HG03045 (cell line): ENCODE measurements at regions not wholly inside any gene's neighbourhood (a gene's known extent, or its start where the extent isn't known, plus 50 kb on each side); places are given as distances from the start of the nearest gene placed in this dataset.
A peak's percentile ranks its signal among the peaks of the same experiment; 100 is the strongest.
"Not testable (repeated sequence)": the region's sequence is repeated elsewhere in the genome, so short reads cannot be mapped to it uniquely, and the experiment has no call there.

ENCODE experiments used
- ATAC-seq: cut with Tn5 transposase; IDR thresholded peaks from one replicate; pipeline ENCODE4 v1.9.1; 2021; ENCODE audit warnings: mild to moderate bottlenecking, moderate library complexity; ENCODE audit not compliant: unreplicated experiment

- ATAC-seq = no peak
These were observed 119.0 kb downstream of the JRKL start for GRCh38 chr11:96508861-96509260.

- no peak for ATAC-seq
These were observed 131.1 kb downstream of the JRKL start for GRCh38 chr11:96520939-96521338.

GRCh38 chr11:96523656-96524055 is 133.8 kb downstream of the JRKL start:
- no peak for ATAC-seq

- no peak for ATAC-seq
These were observed 134.7 kb downstream of the JRKL start for GRCh38 chr11:96524475-96524874.

- ATAC-seq = no peak
These were observed 140.7 kb downstream of the JRKL start for GRCh38 chr11:96530473-96530872.

- peak; percentile 79 for ATAC-seq
These were observed 148.3 kb downstream of the JRKL start for GRCh38 chr11:96538104-96538503.

DNA sequence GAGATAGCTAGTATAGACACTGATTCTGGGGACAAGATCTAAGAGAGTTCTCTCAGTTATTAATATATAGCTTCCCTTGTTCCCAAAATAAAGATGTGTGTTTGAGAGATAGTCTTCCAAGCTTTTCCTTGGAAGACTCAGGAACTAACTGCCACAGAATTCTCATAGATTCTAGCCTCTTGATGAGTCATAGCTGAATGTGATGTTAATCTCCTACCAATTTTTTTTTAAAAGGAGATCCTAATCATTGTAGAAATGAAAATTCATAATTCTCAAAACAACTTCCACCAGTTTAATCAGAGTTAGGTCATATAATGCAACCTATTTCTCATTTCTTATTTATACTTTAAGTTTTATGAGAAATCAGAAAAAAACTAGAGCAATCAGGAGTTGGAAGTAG is 148.8 kb downstream of the JRKL start:
- ATAC-seq = no peak

GRCh38 chr11:96540875-96541274 is 151.1 kb downstream of the JRKL start:
- ATAC-seq = no peak

DNA sequence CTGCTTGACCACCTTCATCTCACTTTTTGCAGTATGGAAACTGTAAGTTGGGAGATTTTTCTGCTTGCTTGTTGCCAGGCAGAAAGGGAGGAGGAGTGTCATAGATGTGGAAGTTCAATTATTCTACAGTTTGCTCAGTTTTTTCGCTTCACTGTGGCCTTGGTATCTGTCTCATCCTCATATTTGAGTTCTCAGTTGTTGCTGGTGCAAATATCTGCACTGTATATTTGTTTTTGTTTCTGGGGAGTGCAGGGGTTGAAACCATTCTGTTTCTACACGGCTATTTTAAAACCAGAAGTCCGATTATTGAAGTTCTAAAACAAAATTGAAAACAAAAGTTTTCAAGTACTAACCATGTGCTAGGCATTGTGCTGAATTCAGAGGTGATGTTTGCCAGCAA is 153.4 kb downstream of the JRKL start:
- no peak for ATAC-seq

DNA sequence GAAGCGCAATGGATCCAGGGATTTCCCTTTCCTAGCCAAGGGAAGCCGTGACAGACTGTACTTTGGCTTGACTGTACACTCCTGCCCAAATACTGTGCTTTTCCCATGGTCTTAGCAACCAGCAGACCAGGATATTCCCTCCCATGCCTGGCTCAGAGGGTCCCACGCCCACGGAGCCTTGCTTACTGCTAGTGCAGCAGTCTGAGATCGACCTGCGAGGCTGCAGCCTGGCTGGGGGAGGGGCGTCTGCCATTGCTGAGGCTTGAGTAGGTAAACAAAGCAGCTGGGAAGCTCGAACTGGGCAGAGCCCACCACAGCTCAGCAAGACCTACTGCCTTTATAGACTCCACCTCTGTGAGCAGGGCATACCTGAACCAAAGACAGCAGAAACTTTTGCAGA is 155.4 kb downstream of the JRKL start:
- ATAC-seq = not testable (repeated sequence)

DNA sequence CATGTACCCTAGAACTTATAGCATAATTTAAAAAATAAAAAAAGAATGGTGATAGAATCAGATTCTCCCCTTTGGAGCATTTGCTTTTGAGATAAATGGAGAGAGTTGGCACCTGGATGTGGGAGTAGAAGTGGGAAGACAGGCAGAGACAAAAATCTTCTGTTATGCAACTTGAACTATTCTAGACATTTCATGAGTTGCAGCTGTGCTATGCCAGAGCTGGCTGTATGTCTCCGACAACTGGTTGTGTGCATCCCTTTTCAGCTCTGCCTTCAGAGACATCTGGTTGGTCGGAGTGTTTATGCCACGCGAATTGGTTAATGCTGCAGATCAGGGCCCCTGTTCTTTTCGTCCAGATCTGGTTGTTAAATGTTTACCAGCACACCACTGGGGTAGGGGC is 161.3 kb downstream of the JRKL start:
- no peak for ATAC-seq

DNA sequence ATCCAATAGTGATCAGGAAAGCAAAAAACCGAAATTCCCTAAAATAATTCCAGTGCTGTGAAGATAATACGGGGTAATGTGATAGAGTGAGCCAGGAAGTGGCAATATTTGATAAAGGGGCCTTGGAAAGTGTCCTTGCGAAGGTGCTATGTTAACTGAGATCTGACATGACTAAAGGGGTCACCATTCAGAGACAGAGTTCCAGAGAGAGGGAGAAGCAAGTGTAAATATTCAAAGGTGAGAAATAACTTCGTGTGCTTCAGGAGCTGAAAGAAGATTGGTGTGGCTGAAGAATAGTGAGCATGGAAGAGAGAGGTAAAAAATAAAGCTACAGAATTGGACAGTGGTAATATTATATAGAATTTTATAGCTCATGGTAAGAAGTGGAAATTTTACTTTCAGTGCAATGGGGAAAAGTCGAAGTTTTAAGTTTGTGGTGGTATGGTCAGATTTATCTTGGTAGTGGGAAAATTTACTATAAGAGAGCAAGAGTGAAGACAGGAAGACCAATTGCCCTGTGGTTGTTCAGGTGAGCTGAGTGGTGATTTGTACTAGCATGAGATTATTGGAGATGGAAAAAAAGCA is 164.5 kb downstream of the JRKL start:
- ATAC-seq = no peak

DNA sequence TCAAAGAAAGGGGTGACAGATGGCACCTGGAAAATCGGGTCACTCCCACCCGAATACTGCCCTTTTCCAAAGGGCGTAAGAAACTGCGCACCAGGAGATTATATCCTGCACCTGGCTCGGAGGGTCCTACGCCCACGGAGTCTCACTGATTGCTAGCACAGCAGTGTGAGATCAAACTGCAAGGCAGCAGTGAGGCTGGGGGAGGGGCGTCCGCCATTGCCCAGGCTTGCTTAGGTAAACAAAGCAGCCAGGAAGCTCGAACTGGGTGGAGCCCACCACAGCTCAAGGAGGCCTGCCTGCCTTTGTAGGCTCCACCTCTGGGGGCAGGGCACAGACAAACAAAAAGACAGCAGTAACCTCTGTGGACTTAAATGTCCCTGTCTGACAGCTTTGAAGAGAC is 166.0 kb downstream of the JRKL start:
- not testable (repeated sequence) for ATAC-seq

- not testable (repeated sequence) for ATAC-seq
These were observed 170.9 kb downstream of the JRKL start for GRCh38 chr11:96560727-96561126.

DNA sequence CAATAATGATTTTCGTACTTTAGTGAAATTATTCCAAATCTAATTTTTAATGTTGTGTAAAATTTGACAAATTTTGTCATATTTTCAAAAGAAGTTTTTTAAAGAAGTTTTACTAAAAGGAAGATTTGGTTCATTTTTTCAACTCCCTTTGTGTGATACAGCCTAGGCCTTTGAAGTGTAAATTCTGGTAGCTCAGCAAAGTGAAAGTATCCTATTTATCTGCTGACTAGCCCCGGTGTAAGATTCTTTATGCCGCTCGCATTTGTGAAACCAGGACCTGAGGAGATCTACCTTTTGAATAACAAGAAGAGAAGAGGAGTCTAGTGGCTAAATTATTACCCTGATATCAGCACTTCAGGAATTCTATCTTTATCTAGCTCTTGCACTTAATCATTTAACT is 177.4 kb downstream of the JRKL start:
- no peak for ATAC-seq

GRCh38 chr11:96567667-96568066 is 177.9 kb downstream of the JRKL start:
- ATAC-seq = no peak

- no peak for ATAC-seq
These were observed 186.6 kb downstream of the JRKL start for GRCh38 chr11:96576383-96576782.

GRCh38 chr11:96578379-96578778 is 188.6 kb downstream of the JRKL start:
- no peak for ATAC-seq

DNA sequence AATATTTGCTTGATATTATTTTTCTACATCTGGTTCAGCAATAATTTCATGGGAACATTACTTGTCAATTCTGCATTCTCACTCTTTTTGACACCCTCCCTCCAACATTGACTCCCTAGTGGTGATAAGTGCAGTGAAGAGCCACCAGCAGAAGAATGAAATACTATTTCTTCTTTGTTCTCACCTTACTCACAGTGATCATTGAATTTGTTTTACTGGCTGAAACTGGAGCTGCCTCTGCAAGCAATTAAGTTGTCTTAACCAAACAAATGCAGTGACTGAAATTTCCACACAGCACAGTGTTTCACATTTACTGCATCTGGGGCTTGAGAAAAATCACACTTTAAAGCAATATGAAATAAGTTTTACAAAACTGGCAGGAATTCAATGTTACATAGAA is 189.8 kb downstream of the JRKL start:
- ATAC-seq = no peak

- ATAC-seq = no peak
These were observed 190.7 kb downstream of the JRKL start for GRCh38 chr11:96580476-96581040.

- ATAC-seq = not testable (repeated sequence)
These were observed 196.4 kb downstream of the JRKL start for GRCh38 chr11:96585944-96586880.

DNA sequence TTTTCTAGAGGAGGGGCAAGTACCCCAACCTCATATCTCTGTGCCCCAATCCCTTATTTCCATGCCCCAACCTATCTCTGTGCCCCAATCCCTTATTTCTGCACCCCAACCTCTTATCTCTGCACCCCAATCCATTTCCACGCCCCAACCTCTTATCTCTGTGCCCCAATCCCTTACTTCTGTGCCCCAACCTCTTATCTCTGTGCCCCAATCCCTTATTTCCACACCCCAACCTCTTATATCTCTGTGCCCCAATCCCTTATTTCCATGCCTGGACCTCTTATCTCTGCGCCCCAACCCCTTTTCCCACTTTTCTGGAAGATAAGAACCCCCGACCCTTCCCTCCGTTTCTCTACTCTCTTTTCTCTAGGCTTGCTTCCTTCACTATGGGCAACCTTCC is 199.0 kb downstream of the JRKL start:
- ATAC-seq = not testable (repeated sequence)
